ENCODE measurements at regions not wholly inside any gene's neighbourhood (a gene's known extent, or its start where the extent isn't known, plus 50 kb on each side); places are given as distances from the start of the nearest gene placed in this dataset.

DNA sequence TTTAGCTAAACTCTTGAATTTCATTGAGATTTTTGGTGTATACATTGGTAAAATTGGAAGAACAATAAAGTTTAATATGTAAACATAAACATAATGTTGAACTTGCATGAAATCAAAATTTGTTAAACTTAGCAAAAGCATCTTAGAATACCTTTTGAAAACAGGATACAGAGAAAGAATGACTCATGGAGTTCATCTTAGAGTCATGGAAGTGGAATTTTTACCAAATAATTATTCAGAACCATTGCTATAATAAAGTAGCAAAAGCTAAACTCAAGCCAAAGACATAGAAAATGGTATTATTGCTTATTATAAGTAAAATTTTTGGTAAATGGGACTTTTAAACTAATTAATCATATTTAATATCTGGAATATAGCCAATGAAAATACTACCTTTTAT is 841.6 kb upstream of the SLC39A10 start (continued):
- TF ChIP-seq CUX1 (IDR thresholded peaks at IDR 0.05; ENCODE audit: insufficient replicate concordance, low read depth, low read length): no peak

GRCh38 chr2:194802589-194802988 is 854.4 kb upstream of the SLC39A10 start:
- Histone ChIP-seq H3K9ac (ENCODE audit: control insufficient read depth, insufficient read depth, low read length) (no peak overlapping the region), H3K79me2 (ENCODE audit: control insufficient read depth, insufficient read depth, low read length) (no peaks in the 10 kb centered on the region), H3K4me1 (ENCODE audit: control insufficient read depth, insufficient read depth, low read length) (no peaks in the 10 kb centered on the region), H4K20me1 (ENCODE audit: control insufficient read depth, insufficient read depth) (no peaks in the 10 kb centered on the region), H2AFZ (ENCODE audit: control insufficient read depth, low read depth, low read length) (no peak overlapping the region), H3K4me3 (no peak overlapping the region), H3K4me2 (ENCODE audit: control insufficient read depth, insufficient read depth) (no peak overlapping the region), H3K27ac (ENCODE audit: control insufficient read depth, insufficient read depth) (no peak overlapping the region), H3K36me3 (ENCODE audit: control insufficient read depth in 2 of 2, insufficient read depth in 2 of 2, low read length in 1 of 2) (no peaks in the 10 kb centered on the region), H3K27me3 (replicated peaks in 1 of 2; ENCODE audit: control insufficient read depth in 2 of 2, insufficient read depth in 2 of 2, low read length in 1 of 2) (no peaks in the 10 kb centered on the region), H3K9me3 (replicated peaks; ENCODE audit: control insufficient read depth, insufficient read depth, low read length) (no peaks in the 10 kb centered on the region)
- ATAC-seq (no peak), FAIRE-seq (no peak), DNase-seq (ENCODE audit: low read depth, low spot score) (no peak)
- 0% methylated on average over 1 of the region's 1 CpG for WGBS (ENCODE audit: insufficient coverage, insufficient replicate concordance, low lambda C conversion rate, missing lambda C conversion rate)
- SMC1A ChIA-PET (ENCODE audit: uncharacterized antibody, unreplicated experiment): no interaction called here
- in situ Hi-C loops (cut with MboI) (no loop called here), intact Hi-C loops (cut with micrococcal nuclease; ENCODE audit: unreplicated experiment) (no loop called here)
- POLR2A ChIA-PET: no interaction called here
- no TSS peak for BruUV-seq (replicated peaks)
- RAD21 ChIA-PET (ENCODE audit: unreplicated experiment): no interaction called here
- no peak for TF ChIP-seq NFXL1 (IDR thresholded peaks at IDR 0.05; ENCODE audit: borderline replicate concordance)
- TF ChIP-seq NR2F1 (conservative IDR thresholded peaks at IDR 0.05): no peak
- TF ChIP-seq RCOR1 (conservative IDR thresholded peaks at IDR 0.05; ENCODE audit: low read depth, low read length): no peak
- no peak for TF ChIP-seq SREBF1 (IDR thresholded peaks at IDR 0.05; ENCODE audit: low read length)
- no peak for TF ChIP-seq HCFC1 (IDR thresholded peaks at IDR 0.05; ENCODE audit: low read length)
- no peak for TF ChIP-seq ZNF622 (IDR thresholded peaks at IDR 0.05)
- no peak for TF ChIP-seq ZBTB40 (IDR thresholded peaks at IDR 0.05; ENCODE audit: borderline replicate concordance)
- no peak for TF ChIP-seq STAT1 (conservative IDR thresholded peaks at IDR 0.05)
- no peak for TF ChIP-seq BMI1 (IDR thresholded peaks at IDR 0.05; ENCODE audit: borderline replicate concordance)
- CTCF ChIA-PET: interaction anchor here (0.8 kb wide), 1 partner anchor 21 kb away, joined by 3 read pairs; no protein-coding TSS in a partner anchor

All from GM12878 (cell line).